ENCODE measurements at regions not wholly inside any gene's neighbourhood (a gene's known extent, or its start where the extent isn't known, plus 50 kb on each side); places are given as distances from the start of the nearest gene placed in this dataset.
"Not testable (repeated sequence)": the region's sequence is repeated elsewhere in the genome, so short reads cannot be mapped to it uniquely, and the experiment has no call there.

DNA sequence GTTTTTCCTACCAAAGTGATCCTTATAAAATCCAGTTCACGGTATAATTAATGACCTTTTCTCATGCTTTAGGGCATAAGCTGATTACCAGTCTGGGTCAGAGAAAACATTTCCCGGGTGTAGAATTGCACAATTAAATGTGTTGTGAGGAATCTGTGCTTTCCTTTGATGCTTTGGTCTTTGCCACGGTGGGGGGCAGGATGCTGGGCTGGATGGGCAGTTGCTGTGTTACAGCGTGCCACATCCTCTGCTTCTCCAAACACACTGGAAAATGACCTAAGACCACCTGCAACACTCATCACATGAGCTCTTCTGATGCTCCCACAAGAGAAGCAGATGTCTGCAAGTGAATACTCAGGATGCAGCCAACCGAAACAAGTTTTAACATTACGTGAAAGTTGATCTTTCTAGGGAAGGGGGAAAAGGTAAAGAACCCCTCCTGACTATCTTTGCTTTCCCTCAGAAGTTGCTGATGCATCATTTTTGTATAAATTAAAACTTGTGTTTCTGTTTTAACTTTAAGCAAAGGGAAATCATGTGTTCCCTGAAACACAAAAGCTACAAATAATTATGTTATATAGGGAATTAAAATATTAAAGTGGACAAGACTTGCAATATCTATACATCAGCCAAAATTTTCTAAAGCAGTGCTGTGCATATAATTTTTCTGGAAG lies 515.3 kb upstream of the NR5A2 start:
- in situ Hi-C loops (cut with HindIII; ENCODE audit: low sequenced_read_pairs) = loop anchor here (25.0 kb wide), 1 partner anchor 750 kb away; no protein-coding TSS in a partner anchor

DNA sequence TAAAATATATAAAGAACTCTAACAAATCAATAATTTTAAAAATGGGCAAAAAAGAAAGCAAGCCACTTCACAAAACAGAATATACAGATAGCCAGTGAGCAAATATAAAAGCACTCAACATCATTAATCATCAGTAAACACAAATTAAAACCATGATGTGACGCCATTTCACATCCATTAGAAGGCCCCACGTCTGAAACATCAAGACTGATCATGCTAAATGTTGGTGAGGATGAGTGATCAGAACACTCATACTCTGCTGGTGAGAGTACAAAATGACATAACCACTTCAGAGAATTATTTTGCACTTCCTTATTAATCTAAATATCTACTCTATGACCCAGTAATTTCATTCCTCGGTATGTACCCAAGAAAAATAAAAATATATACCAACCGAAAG lies 512.2 kb upstream of the NR5A2 start:
- in situ Hi-C loops (cut with HindIII; ENCODE audit: low sequenced_read_pairs) = loop anchor here (25.0 kb wide), 1 partner anchor 753 kb away; no protein-coding TSS in a partner anchor
- no peak overlapping the region for H3K4me3 ChIP-seq (ENCODE audit: low read depth, low read length)
- TF ChIP-seq, protein P1, sequence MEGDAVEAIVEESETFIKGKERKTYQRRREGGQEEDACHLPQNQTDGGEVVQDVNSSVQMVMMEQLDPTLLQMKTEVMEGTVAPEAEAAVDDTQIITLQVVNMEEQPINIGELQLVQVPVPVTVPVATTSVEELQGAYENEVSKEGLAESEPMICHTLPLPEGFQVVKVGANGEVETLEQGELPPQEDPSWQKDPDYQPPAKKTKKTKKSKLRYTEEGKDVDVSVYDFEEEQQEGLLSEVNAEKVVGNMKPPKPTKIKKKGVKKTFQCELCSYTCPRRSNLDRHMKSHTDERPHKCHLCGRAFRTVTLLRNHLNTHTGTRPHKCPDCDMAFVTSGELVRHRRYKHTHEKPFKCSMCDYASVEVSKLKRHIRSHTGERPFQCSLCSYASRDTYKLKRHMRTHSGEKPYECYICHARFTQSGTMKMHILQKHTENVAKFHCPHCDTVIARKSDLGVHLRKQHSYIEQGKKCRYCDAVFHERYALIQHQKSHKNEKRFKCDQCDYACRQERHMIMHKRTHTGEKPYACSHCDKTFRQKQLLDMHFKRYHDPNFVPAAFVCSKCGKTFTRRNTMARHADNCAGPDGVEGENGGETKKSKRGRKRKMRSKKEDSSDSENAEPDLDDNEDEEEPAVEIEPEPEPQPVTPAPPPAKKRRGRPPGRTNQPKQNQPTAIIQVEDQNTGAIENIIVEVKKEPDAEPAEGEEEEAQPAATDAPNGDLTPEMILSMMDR (IDR thresholded peaks at IDR 0.05; ENCODE audit: low read depth, low read length, missing control alignments) = no peak
- DNase-seq (ENCODE audit: low read depth) = no peak

More for the DNA sequence above, 515.3 kb upstream of the NR5A2 start:
- TF ChIP-seq, protein P1 (IDR thresholded peaks at IDR 0.05; ENCODE audit: low read depth, low read length, missing control alignments) = no peak
- H3K4me3 ChIP-seq (ENCODE audit: low read depth, low read length) = no peak overlapping the region
- no peak for DNase-seq (ENCODE audit: low read depth)

DNA sequence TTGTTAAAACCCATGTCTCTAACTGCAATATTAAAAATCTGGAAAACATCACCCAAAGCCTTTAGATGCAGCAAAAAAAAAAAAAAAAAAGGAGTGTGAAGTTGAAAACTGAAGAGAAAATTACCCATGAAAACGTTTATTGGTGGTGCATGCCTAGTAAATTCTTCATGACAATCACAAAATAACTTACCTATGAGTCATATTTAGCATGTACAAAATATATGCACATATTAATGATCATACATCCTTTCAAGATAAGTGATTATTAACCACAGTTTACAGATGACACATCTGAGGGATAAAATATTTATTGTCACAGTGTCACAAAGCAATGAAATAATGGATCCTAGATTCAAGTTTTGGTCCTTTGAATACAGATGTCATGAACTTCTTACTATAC lies 505.2 kb upstream of the NR5A2 start:
- no peak for DNase-seq (ENCODE audit: low read depth)
- in situ Hi-C loops (cut with HindIII; ENCODE audit: low sequenced_read_pairs) = loop anchor here (25.0 kb wide), 1 partner anchor 760 kb away; no protein-coding TSS in a partner anchor
- TF ChIP-seq, protein P1 (IDR thresholded peaks at IDR 0.05; ENCODE audit: low read depth, low read length, missing control alignments) = no peak
- H3K4me3 ChIP-seq (ENCODE audit: low read depth, low read length) = no peak overlapping the region

DNA sequence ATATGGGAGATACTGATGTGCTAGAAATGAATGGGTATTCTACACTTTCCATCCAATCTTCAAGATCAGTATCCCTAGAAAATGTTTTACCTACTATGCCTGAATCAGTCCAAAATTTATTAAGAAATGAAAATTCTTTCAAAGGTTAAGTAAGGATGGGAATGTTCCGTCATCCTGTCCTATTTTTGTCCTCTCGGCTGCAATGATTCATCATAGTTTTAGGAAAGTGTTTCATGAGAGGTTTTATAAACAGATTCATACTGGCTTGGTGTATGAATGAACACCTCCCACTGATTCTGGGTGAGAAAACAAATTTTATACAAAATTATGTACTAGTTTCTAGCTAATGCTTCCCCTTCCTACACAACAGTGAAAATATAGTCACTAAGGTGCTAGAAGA lies 504.6 kb upstream of the NR5A2 start:
- DNase-seq (ENCODE audit: low read depth) = no peak
- no peak overlapping the region for H3K4me3 ChIP-seq (ENCODE audit: low read depth, low read length)
- in situ Hi-C loops (cut with HindIII; ENCODE audit: low sequenced_read_pairs) = loop anchor here (25.0 kb wide), 1 partner anchor 761 kb away; no protein-coding TSS in a partner anchor
- TF ChIP-seq, protein P1 (IDR thresholded peaks at IDR 0.05; ENCODE audit: low read depth, low read length, missing control alignments) = no peak

DNA sequence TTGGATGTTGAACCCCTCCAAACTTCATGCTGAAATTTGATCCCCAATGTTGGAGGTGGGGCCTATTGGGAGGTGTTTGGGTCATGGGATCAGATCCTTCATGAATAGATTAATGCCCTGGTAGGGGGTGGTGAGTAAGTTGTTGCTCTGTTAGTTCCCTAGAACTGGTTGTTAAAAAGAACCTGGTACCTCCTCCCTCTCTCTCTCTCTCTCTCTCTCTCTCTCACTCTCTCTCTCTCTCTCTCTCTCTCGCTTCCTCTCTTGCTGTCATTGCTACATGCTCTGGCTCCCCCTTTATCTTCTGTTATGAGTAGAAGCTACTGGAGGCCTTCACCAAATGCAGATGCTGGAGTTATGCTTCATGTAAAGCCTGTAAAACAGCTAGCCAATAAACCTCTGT lies 498.2 kb upstream of the NR5A2 start:
- no peak overlapping the region for H3K4me3 ChIP-seq (ENCODE audit: low read depth, low read length)
- in situ Hi-C loops (cut with HindIII; ENCODE audit: low sequenced_read_pairs) = no loop called here
- DNase-seq (ENCODE audit: low read depth) = no peak
- TF ChIP-seq, protein P1 (IDR thresholded peaks at IDR 0.05; ENCODE audit: low read depth, low read length, missing control alignments) = no peak

DNA sequence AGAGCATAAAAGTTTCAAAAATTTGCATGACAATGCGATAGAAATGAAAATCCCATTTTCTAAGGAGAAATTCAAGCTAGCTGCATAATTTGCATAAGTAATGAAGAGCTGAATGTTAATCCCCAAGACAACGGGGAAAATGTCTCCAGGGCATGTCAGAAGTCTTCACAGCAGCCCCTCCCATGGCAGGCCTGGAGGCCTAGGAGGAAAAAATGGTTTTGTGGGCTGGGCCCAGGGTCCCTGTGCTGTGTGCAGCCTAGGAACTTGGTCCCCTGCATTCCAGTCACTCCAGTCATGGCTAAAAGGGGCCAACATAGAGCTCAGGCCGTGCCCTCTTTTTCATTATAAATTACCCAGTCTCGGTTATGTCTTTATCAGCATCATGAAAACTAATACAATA lies 494.1 kb upstream of the NR5A2 start:
- DNase-seq (ENCODE audit: low read depth); H3K4me3 ChIP-seq (ENCODE audit: low read depth, low read length); in situ Hi-C loops (cut with HindIII; ENCODE audit: low sequenced_read_pairs): not testable (repeated sequence)

DNA sequence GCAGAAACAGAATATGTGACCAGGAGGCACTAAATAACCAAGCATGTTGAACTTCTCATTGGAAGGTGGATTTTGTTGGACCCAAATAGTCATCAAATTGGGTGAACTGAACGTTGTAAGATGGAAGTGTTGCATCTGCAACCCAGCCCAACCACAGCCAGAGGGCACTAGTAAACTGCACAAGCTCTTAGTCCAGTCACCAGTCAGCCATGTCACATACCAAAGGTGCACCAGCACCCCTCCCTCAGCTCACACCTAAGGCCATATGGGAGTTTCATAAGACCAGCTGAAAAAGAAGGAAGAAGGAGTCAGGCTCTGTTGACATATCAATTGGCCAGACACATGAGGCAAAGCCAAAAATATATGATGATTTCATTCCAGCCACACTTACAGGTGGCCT lies 481.7 kb upstream of the NR5A2 start:
- in situ Hi-C loops (cut with HindIII; ENCODE audit: low sequenced_read_pairs) = no loop called here
- TF ChIP-seq, protein P1 (IDR thresholded peaks at IDR 0.05; ENCODE audit: low read depth, low read length, missing control alignments) = no peak
- H3K4me3 ChIP-seq (ENCODE audit: low read depth, low read length) = no peak overlapping the region
- no peak for DNase-seq (ENCODE audit: low read depth)
